GM12892 (cell line): ENCODE measurements at regions not wholly inside any gene's neighbourhood (a gene's known extent, or its start where the extent isn't known, plus 50 kb on each side); places are given as distances from the start of the nearest gene placed in this dataset.
A peak's percentile ranks its signal among the peaks of the same experiment; 100 is the strongest.

Experiments used
- DNase-seq: peaks from one replicate; pipeline ENCODE4 v3.0.0; 2011; ENCODE audit not compliant: insufficient read length
- FAIRE-seq: peaks from 2 replicates; lab custom pipeline; 2011; peaks lifted over from hg19 to GRCh38; lab: Jason Lieb, UNC
- POLR2A ChIP-seq: IDR thresholded peaks from 2 replicates; pipeline ENCODE4 v1.6.1; 2011; ENCODE audit warnings: low read depth, low read length, control low read depth
- POLR2AphosphoS5 ChIP-seq: IDR thresholded peaks from 2 replicates; pipeline ENCODE4 v1.6.1; 2011; ENCODE audit warnings: low read depth, low read length, control low read depth
- TAF1 ChIP-seq: IDR thresholded peaks from 2 replicates; pipeline ENCODE4 v1.6.1; 2011; ENCODE audit warnings: low read depth, mild to moderate bottlenecking, control low read depth, low read length, borderline replicate concordance

DNA sequence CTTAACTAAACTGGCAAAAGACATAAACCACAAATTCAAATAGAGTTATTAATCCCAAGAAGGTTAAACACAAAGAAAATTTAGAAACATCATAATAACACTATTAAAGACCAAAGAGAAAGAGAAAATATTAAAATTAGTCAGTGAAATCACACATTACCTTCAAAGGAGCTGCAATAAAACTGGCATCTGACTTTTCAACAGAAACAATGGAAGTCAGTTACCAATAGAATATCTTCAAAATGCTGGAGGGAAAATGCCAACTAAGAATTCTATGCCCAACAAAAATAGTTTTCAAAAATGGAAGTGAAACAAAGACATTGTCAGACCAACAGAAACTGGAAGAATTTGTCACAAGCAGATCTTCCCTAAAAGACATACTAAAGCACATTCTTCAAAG is 68.7 kb upstream of the RNF7 start:
- FAIRE-seq (no peak), DNase-seq (no peak)
- TF ChIP-seq POLR2A = no peak

GRCh38 chr3:141677701-141678100 is 60.4 kb upstream of the RNF7 start:
- FAIRE-seq = no peak
- no peak for DNase-seq
- no peak for TF ChIP-seq TAF1

GRCh38 chr3:141680620-141681389 is 57.3 kb upstream of the RNF7 start:
- TF ChIP-seq POLR2A = no peak
- TF ChIP-seq POLR2AphosphoS5 = no peak
- no peak for TF ChIP-seq TAF1
- DNase-seq (no peak), FAIRE-seq (no peak)

- TF ChIP-seq POLR2A (no peak), POLR2AphosphoS5 (no peak), TAF1 (no peak)
- FAIRE-seq = no peak
- DNase-seq = no peak
Measured at GRCh38 chr3:141681390-141681780, 56.7 kb upstream of the RNF7 start.

DNA sequence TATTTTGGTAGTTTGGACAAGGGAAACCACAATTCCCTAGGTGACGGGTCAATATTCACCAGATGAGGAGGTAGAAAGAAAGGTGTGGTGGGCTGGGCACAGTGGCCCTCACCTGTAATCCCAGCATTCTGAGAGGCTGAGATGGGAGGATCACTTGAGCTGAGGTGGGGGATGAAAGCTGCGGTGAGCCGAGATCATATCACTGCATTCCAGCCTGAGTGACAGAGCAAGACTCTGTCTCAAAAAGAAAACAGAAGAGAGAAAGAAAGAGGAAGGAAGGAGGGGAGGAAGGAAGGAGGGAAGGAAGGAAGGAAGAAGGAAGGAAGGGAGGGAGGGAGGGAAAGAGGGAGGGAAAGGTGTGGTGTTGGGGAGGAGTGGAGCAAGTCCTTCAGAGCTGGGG is 56.1 kb upstream of the RNF7 start:
- FAIRE-seq (no peak), DNase-seq (no peak)
- TF ChIP-seq TAF1 = no peak
- no peak for TF ChIP-seq POLR2A
- TF ChIP-seq POLR2AphosphoS5 = no peak

DNA sequence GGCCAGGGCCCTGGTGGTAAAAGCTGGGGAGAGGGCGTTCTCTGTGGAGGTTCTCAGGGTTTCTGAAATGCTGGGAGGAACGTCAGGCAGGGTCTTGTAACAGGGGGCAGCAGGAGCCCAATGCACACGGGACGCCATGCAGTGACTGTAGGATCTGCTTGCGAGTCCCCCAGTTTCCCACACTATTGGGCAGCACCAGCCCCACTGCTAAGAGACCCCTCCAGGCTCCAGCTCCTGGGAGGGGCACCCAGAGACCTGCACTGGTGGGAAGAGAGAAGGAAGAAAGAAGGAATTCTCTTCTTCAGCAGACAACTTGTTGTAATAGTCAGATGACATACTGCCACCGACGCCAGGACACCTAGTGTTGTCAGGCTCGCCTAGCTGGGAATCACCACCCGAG is 55.2 kb upstream of the RNF7 start:
- TF ChIP-seq TAF1 (no peak), POLR2AphosphoS5 (no peak), POLR2A (no peak)
- FAIRE-seq (no peak), DNase-seq (no peak)

GRCh38 chr3:141684758-141685157 is 53.3 kb upstream of the RNF7 start:
- no peak for FAIRE-seq
- no peak for DNase-seq
- TF ChIP-seq TAF1 (no peak), POLR2A (no peak), POLR2AphosphoS5 (no peak)

- no peak for DNase-seq
- TF ChIP-seq POLR2AphosphoS5 = no peak
- TF ChIP-seq TAF1 = no peak
- no peak for TF ChIP-seq POLR2A
- peak; percentile 74 for FAIRE-seq
Measured at GRCh38 chr3:141686466-141687291, 51.4 kb upstream of the RNF7 start.
